GM23338 (cell line): ENCODE measurements at regions not wholly inside any gene's neighbourhood (a gene's known extent, or its start where the extent isn't known, plus 50 kb on each side); places are given as distances from the start of the nearest gene placed in this dataset.

Experiments
- CTCF ChIP-seq, 2 experiments: fragments of 200-600 bp in 1 of 2; sonication (generic) in 1 of 2; conservative IDR thresholded peaks; 2 replicates each; pipeline versions ENCODE4 v1.5.1 to v1.6.1; 2016 to 2017; ENCODE audit warnings: antibody characterized with exemption in 2 of 2, low read depth in 2 of 2, mild to moderate bottlenecking in 2 of 2, moderate library complexity in 1 of 2
- ETS1 ChIP-seq: IDR thresholded peaks from 2 replicates; pipeline ENCODE4 v1.6.1; 2016; ENCODE audit warnings: antibody characterized with exemption
- EZH2 ChIP-seq: fragments of 200-600 bp; sonication (generic); IDR thresholded peaks from one replicate; pipeline ENCODE4 v1.8.0; 2017; ENCODE audit warnings: antibody characterized with exemption, mild to moderate bottlenecking, low read depth; ENCODE audit not compliant: unreplicated experiment
- EZH2phosphoT487 ChIP-seq: fragments of 200-600 bp; sonication (generic); IDR thresholded peaks from one replicate; pipeline ENCODE4 v1.8.1; 2018; ENCODE audit warnings: antibody characterized with exemption; ENCODE audit not compliant: unreplicated experiment
- JUNB ChIP-seq: IDR thresholded peaks from one replicate; pipeline ENCODE4 v1.6.1; 2016; ENCODE audit warnings: antibody characterized with exemption; ENCODE audit not compliant: unreplicated experiment
- NANOG ChIP-seq: IDR thresholded peaks from 2 replicates; pipeline ENCODE4 v1.6.1; 2016; ENCODE audit warnings: antibody characterized with exemption, borderline replicate concordance
- POLR2AphosphoS5 ChIP-seq: IDR thresholded peaks from 2 replicates; pipeline ENCODE4 v1.6.1; 2016; ENCODE audit warnings: antibody characterized with exemption, low read depth
- REST ChIP-seq: IDR thresholded peaks from one replicate; pipeline ENCODE4 v1.6.1; 2018; ENCODE audit warnings: antibody characterized with exemption; ENCODE audit not compliant: unreplicated experiment

GRCh38 chr2:185335879-185336278, 402.7 kb upstream of the FSIP2 start:
- no peak for TF ChIP-seq CTCF (conservative IDR thresholded peaks at IDR 0.05; ENCODE audit: low read depth in 2 of 2)
- TF ChIP-seq POLR2AphosphoS5, result no peak
- no peak for TF ChIP-seq ETS1
- TF ChIP-seq JUNB, result no peak
- no peak for TF ChIP-seq EZH2phosphoT487
- TF ChIP-seq NANOG, result no peak
- TF ChIP-seq EZH2, result no peak
- no peak for TF ChIP-seq REST
